ENCODE measurements at regions not wholly inside any gene's neighbourhood (a gene's known extent, or its start where the extent isn't known, plus 50 kb on each side); places are given as distances from the start of the nearest gene placed in this dataset.

- DNase-seq (ENCODE audit: low spot score) = no peak
Measured at GRCh38 chr2:145268931-145269330, 749.0 kb upstream of the ZEB2 start.

- no peak for DNase-seq (ENCODE audit: low spot score)
Measured at GRCh38 chr2:145267451-145267850, 747.5 kb upstream of the ZEB2 start.

GRCh38 chr2:145265244-145265643 is 745.3 kb upstream of the ZEB2 start:
- DNase-seq (ENCODE audit: low spot score) = no peak

GRCh38 chr2:145260674-145261073 is 740.8 kb upstream of the ZEB2 start:
- DNase-seq (ENCODE audit: low spot score) = no peak

GRCh38 chr2:145260081-145260480 is 740.2 kb upstream of the ZEB2 start:
- no peak for DNase-seq (ENCODE audit: low spot score)

GRCh38 chr2:145258903-145259579 is 739.1 kb upstream of the ZEB2 start:
- DNase-seq (ENCODE audit: low spot score) = no peak

- DNase-seq (ENCODE audit: low spot score) = no peak
Measured at GRCh38 chr2:145257931-145258330, 738.0 kb upstream of the ZEB2 start.

- no peak for DNase-seq (ENCODE audit: low spot score)
Measured at GRCh38 chr2:145256551-145256950, 736.6 kb upstream of the ZEB2 start.

GRCh38 chr2:145254291-145254690 is 734.4 kb upstream of the ZEB2 start:
- DNase-seq (ENCODE audit: low spot score) = no peak

- DNase-seq (ENCODE audit: low spot score) = no peak
Measured at GRCh38 chr2:145253492-145253891, 733.6 kb upstream of the ZEB2 start.

GRCh38 chr2:145245268-145245870 is 725.5 kb upstream of the ZEB2 start:
- no peak for DNase-seq (ENCODE audit: low spot score)

GRCh38 chr2:145235312-145235711 is 715.4 kb upstream of the ZEB2 start:
- DNase-seq (ENCODE audit: low spot score) = no peak

GRCh38 chr2:145230546-145230945 is 710.6 kb upstream of the ZEB2 start:
- DNase-seq (ENCODE audit: low spot score) = no peak

GRCh38 chr2:145228506-145228905 is 708.6 kb upstream of the ZEB2 start:
- DNase-seq (ENCODE audit: low spot score) = no peak

GRCh38 chr2:145226901-145227300 is 707.0 kb upstream of the ZEB2 start:
- DNase-seq (ENCODE audit: low spot score) = no peak

GRCh38 chr2:145221516-145221915 is 701.6 kb upstream of the ZEB2 start:
- no peak for DNase-seq (ENCODE audit: low spot score)

GRCh38 chr2:145221032-145221431 is 701.1 kb upstream of the ZEB2 start:
- DNase-seq (ENCODE audit: low spot score) = no peak

- no peak for DNase-seq (ENCODE audit: low spot score)
Measured at GRCh38 chr2:145220496-145220895, 700.6 kb upstream of the ZEB2 start.

GRCh38 chr2:145207884-145208283 is 688.0 kb upstream of the ZEB2 start:
- DNase-seq (ENCODE audit: low spot score) = no peak

GRCh38 chr2:145206496-145207281 is 686.8 kb upstream of the ZEB2 start:
- DNase-seq (ENCODE audit: low spot score) = no peak

- no peak for DNase-seq (ENCODE audit: low spot score)
Measured at GRCh38 chr2:145203891-145204290, 684.0 kb upstream of the ZEB2 start.

- no peak for DNase-seq (ENCODE audit: low spot score)
Measured at GRCh38 chr2:145199827-145200706, 680.1 kb upstream of the ZEB2 start.

Measured in kidney capillary endothelial cell (primary cell).